ENCODE measurements at regions not wholly inside any gene's neighbourhood (a gene's known extent, or its start where the extent isn't known, plus 50 kb on each side); places are given as distances from the start of the nearest gene placed in this dataset.

- TF ChIP-seq, protein P1, sequence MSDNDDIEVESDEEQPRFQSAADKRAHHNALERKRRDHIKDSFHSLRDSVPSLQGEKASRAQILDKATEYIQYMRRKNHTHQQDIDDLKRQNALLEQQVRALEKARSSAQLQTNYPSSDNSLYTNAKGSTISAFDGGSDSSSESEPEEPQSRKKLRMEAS (IDR thresholded peaks at IDR 0.05; ENCODE audit: insufficient read depth, insufficient read length), result no peak
- TF ChIP-seq POLR2AphosphoS5 (IDR thresholded peaks at IDR 0.05; ENCODE audit: insufficient read depth, low read depth, low read length), result no peak
- TF ChIP-seq EZH2 (IDR thresholded peaks at IDR 0.05; ENCODE audit: borderline replicate concordance, low read depth, low read length, severe bottlenecking), result no peak
- TF ChIP-seq, protein P2, sequence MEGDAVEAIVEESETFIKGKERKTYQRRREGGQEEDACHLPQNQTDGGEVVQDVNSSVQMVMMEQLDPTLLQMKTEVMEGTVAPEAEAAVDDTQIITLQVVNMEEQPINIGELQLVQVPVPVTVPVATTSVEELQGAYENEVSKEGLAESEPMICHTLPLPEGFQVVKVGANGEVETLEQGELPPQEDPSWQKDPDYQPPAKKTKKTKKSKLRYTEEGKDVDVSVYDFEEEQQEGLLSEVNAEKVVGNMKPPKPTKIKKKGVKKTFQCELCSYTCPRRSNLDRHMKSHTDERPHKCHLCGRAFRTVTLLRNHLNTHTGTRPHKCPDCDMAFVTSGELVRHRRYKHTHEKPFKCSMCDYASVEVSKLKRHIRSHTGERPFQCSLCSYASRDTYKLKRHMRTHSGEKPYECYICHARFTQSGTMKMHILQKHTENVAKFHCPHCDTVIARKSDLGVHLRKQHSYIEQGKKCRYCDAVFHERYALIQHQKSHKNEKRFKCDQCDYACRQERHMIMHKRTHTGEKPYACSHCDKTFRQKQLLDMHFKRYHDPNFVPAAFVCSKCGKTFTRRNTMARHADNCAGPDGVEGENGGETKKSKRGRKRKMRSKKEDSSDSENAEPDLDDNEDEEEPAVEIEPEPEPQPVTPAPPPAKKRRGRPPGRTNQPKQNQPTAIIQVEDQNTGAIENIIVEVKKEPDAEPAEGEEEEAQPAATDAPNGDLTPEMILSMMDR (IDR thresholded peaks at IDR 0.05; ENCODE audit: extremely low read depth in 1 of 2, insufficient read depth in 1 of 2, low read depth in 1 of 2, low read length in 2 of 2), result no peak
- no peak for TF ChIP-seq JUN (IDR thresholded peaks at IDR 0.05; ENCODE audit: borderline replicate concordance, insufficient read depth, insufficient read length, low read depth)
- no peak for TF ChIP-seq POLR2A (IDR thresholded peaks at IDR 0.05; ENCODE audit: low read depth, low read length)
- no peak for TF ChIP-seq FOS (IDR thresholded peaks at IDR 0.05; ENCODE audit: borderline replicate concordance, insufficient read depth, low read length)
These were observed 76.5 kb upstream of the TOP1 start for GRCh38 chr20:40952136-40952535.
